Activated CD4-positive, alpha-beta T cell treated with anti-CD3 and anti-CD28 coated beads, Interleukin-2, amount 10 ng/mL, durations not matched to agents 7 days and 5 days (primary cell): ENCODE measurements at regions not wholly inside any gene's neighbourhood (a gene's known extent, or its start where the extent isn't known, plus 50 kb on each side); places are given as distances from the start of the nearest gene placed in this dataset.

Experiments used
- CTCF ChIA-PET: fragments of 350-600 bp; sonication (Branson Sonifier 250); formaldehyde crosslinking; loops from one replicate; lab custom pipeline; 2021; ENCODE audit warnings: antibody characterized with exemption; lab: Charles Lee
- POLR2A ChIA-PET: fragments of 350-600 bp; sonication (Branson Sonifier 250); formaldehyde crosslinking; loops from one replicate; lab custom pipeline; 2021; ENCODE audit warnings: antibody characterized with exemption; lab: Charles Lee
- DNase-seq: peaks from one replicate; pipeline ENCODE4 v3.0.0-alpha.2; 2020
- H3K27ac Mint-ChIP-seq: one replicate; pipeline ENCODE4 v1.8.0; 2021; ENCODE audit warnings: mild to moderate bottlenecking, moderate library complexity, mixed read lengths
- H3K27me3 Mint-ChIP-seq: one replicate; pipeline ENCODE4 v1.8.0; 2021; ENCODE audit warnings: mixed read lengths
- H3K36me3 Mint-ChIP-seq: one replicate; pipeline ENCODE4 v1.8.0; 2021; ENCODE audit warnings: low read depth, mixed read lengths
- H3K4me1 Mint-ChIP-seq: one replicate; pipeline ENCODE4 v1.8.0; 2021; ENCODE audit warnings: mixed read lengths
- H3K4me3 Mint-ChIP-seq: one replicate; pipeline ENCODE4 v1.8.0; 2021; ENCODE audit warnings: mild to moderate bottlenecking, moderate library complexity, mixed read lengths
- H3K9me3 Mint-ChIP-seq: one replicate; pipeline ENCODE4 v1.8.0; 2021; ENCODE audit warnings: mixed read lengths

DNA sequence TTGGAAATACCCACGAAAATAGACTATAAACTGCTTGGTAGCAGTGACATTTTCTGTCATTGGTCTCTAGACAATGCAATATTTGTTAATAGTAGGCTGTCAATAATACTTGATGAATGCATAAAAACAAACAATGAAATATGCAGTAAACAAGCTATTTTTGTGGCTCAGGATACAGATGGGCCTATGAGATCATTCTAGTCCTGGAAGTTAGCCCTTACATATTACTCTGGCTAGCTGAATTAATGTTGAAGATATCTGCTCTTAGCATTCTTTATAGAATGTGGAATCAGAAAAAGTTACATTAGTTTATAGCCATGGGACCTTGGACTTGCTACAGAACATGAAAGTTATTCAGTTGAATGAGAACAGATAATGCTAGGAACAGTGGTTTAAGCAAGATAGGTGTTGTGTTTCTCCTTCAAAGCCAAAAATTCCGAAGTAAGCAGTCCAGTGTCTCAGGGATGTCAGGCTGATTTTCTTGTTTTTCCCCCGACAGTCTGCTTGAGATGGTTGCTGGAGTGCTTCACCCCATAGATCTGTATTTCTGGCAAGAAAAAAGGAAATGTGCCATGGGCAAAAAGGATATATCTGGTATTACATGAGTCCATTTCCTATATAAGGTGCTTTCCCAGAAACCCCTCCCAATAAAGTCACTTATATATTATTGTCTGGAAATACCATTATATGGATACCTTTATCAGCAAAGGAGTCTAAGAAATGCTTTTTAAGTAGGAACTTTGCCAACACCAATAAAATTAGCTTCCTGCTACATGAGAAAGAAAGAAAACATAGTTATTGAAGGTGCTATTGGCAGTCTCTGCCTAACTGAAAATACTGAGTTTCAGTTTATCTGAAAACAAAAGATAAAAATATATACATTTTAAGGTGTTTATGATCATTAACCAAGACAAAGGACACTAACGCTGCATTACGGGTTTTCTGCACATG, 619.4 kb upstream of the ATP2B1 start:
- H3K27me3 Mint-ChIP-seq: no peaks in the 10 kb centered on the region
- ChIA-PET CTCF (no interaction called here), POLR2A (no interaction called here)
- H3K4me3 Mint-ChIP-seq: no peak overlapping the region
- H3K36me3 Mint-ChIP-seq: no peaks in the 10 kb centered on the region
- H3K4me1 Mint-ChIP-seq: no peaks in the 10 kb centered on the region
- H3K27ac Mint-ChIP-seq: no peak overlapping the region
- no peak for DNase-seq
- H3K9me3 Mint-ChIP-seq: no peaks in the 10 kb centered on the region

- no peaks in the 10 kb centered on the region for H3K9me3 Mint-ChIP-seq
These were observed 614.6 kb upstream of the ATP2B1 start for GRCh38 chr12:90323217-90323616.

DNA sequence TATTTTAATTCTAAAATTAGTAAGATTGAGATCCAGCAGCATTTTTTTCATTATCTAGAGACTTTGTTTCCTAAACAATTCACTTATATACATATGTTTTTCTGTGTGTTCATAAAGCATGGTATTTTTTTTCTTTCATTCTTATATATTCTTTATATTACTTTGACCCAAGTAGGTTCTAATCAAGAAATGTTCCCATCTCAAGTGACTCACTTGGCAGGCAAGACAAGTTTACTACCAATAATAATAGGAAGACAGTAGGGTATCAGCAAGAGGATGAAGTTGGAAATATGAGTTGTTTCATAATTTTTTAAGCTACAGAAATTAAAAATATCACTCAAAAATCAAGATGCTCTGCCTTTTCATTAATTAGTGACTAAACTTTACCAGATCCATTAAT, 613.4 kb upstream of the ATP2B1 start:
- DNase-seq: no peak
- Mint-ChIP-seq H3K27me3 (peaks cover 3% of the 10 kb centered on the region), H3K27ac (no peak overlapping the region), H3K4me3 (no peak overlapping the region), H3K36me3 (no peaks in the 10 kb centered on the region), H3K4me1 (no peaks in the 10 kb centered on the region), H3K9me3 (no peaks in the 10 kb centered on the region)
- CTCF ChIA-PET: no interaction called here
- POLR2A ChIA-PET: no interaction called here

More at GRCh38 chr12:90323217-90323616, 614.6 kb upstream of the ATP2B1 start:
- Mint-ChIP-seq H3K4me1 (no peaks in the 10 kb centered on the region), H3K36me3 (no peaks in the 10 kb centered on the region), H3K4me3 (no peak overlapping the region), H3K27ac (no peak overlapping the region), H3K27me3 (peaks cover 3% of the 10 kb centered on the region)
- ChIA-PET POLR2A (no interaction called here), CTCF (no interaction called here)
- DNase-seq: no peak

DNA sequence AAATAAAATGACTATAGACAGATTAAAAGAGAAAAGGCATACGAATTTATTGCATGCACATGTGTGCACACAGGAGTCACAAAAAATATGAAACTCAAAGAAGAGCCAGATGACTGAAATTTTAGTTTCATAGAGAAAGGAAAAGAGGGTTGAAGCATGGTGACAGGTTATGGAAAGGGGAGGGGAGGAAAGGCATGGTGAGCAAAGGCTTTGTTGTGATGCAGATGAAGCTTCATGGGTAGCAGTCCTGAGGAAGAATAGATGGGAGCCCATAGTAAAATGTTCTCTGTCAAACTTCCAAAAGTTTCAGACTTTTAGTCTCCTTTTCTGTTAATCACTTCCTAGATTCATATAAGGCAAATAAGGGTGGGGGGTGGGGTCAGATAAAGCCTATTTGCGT, 612.7 kb upstream of the ATP2B1 start:
- no peak for DNase-seq
- Mint-ChIP-seq H3K4me3 (no peak overlapping the region), H3K27ac (no peak overlapping the region), H3K4me1 (no peaks in the 10 kb centered on the region), H3K36me3 (no peaks in the 10 kb centered on the region), H3K27me3 (peaks cover 3% of the 10 kb centered on the region), H3K9me3 (no peaks in the 10 kb centered on the region)
- ChIA-PET CTCF (no interaction called here), POLR2A (no interaction called here)

GRCh38 chr12:90311561-90311960, 602.9 kb upstream of the ATP2B1 start:
- Mint-ChIP-seq H3K4me1 (no peaks in the 10 kb centered on the region), H3K36me3 (no peaks in the 10 kb centered on the region), H3K27me3 (peaks cover 2% of the 10 kb centered on the region), H3K4me3 (no peak overlapping the region), H3K27ac (no peak overlapping the region), H3K9me3 (no peaks in the 10 kb centered on the region)
- ChIA-PET CTCF (no interaction called here), POLR2A (interaction anchor here (0.6 kb wide), 1 partner anchor 14 kb away, joined by 5 read pairs; no protein-coding TSS in a partner anchor)
- no peak for DNase-seq

DNA sequence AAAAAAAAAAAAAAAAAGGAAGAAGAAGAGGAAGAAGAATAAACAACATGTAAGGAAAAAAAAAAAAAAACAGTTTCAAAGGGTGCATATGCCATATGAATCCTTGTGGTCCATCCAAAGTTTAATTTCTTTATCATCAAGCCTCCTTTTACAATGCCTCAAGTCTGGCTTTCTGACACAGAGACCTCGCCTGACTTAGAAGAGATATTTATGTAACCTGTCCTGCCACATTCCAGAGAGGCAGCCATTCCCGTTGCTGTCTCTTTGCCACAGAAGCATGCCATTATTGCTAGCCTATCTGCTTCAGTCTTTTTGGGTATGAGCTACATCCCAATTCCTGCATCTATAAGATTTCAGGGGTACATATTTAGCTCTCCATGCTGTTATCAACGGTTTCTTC, 596.7 kb upstream of the ATP2B1 start:
- Mint-ChIP-seq H3K9me3 (no peaks in the 10 kb centered on the region), H3K4me1 (no peaks in the 10 kb centered on the region), H3K27me3 (peaks cover 7% of the 10 kb centered on the region), H3K27ac (no peak overlapping the region), H3K36me3 (no peaks in the 10 kb centered on the region), H3K4me3 (no peak overlapping the region)
- POLR2A ChIA-PET: no interaction called here
- no peak for DNase-seq
- CTCF ChIA-PET: no interaction called here

DNA sequence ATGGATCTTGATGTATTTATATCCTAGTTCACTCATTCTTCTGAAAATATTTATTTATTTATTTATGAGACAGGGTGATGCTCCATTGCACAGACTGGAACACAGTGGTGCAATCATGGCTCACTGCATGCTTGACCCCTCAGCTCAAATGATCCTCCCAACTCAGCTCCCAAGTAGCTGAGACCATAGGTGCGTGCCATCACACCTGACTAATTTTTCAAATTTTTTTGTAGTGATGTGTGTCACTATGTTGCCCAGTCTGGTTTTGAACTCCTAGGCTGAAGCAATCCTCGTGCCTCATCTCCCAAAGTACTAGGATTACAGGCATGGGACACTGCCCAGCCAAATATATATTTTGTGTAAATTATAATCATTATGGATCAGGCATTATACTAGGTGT, 595.6 kb upstream of the ATP2B1 start:
- Mint-ChIP-seq H3K4me1 (peaks cover 6% of the 10 kb centered on the region), H3K9me3 (no peaks in the 10 kb centered on the region), H3K27ac (no peak overlapping the region), H3K4me3 (no peak overlapping the region), H3K27me3 (peaks cover 8% of the 10 kb centered on the region), H3K36me3 (no peaks in the 10 kb centered on the region)
- ChIA-PET CTCF (no interaction called here), POLR2A (no interaction called here)
- no peak for DNase-seq

- H3K4me3 Mint-ChIP-seq: no peak overlapping the region
- ChIA-PET CTCF (no interaction called here), POLR2A (no interaction called here)
- H3K4me1 Mint-ChIP-seq: peaks cover 9% of the 10 kb centered on the region
- H3K27ac Mint-ChIP-seq: no peak overlapping the region
- H3K27me3 Mint-ChIP-seq: peaks cover 8% of the 10 kb centered on the region
- no peaks in the 10 kb centered on the region for H3K9me3 Mint-ChIP-seq
- DNase-seq: no peak
- no peaks in the 10 kb centered on the region for H3K36me3 Mint-ChIP-seq
These were observed 595.1 kb upstream of the ATP2B1 start for GRCh38 chr12:90303771-90304170.

GRCh38 chr12:90301561-90302133, 593.0 kb upstream of the ATP2B1 start:
- peaks cover 18% of the 10 kb centered on the region for H3K4me1 Mint-ChIP-seq
- H3K27ac Mint-ChIP-seq: no peak overlapping the region
- peaks cover 10% of the 10 kb centered on the region for H3K27me3 Mint-ChIP-seq
- ChIA-PET CTCF (no interaction called here), POLR2A (no interaction called here)
- no peaks in the 10 kb centered on the region for H3K36me3 Mint-ChIP-seq
- H3K9me3 Mint-ChIP-seq: no peaks in the 10 kb centered on the region
- no peak for DNase-seq
- H3K4me3 Mint-ChIP-seq: no peak overlapping the region

DNA sequence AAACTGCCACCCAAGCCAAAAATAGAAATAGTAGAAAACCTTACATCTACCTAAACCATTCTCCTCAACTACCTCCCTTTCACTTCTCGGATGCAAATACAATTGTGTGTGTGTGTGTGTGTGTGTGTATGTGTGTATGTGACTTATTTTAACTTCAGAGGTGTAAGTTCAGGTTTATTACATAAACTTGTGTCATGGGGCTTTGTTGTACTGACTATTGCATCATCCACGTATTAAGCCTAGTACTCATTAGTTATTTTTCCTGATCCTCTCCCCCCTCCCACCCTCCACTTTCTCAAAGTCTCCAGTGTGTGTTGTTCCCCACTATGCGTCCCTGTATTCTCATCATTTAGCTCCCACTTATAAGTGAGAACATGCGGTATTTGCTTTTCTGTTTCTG, 592.5 kb upstream of the ATP2B1 start:
- Mint-ChIP-seq H3K36me3 (no peaks in the 10 kb centered on the region), H3K4me1 (peaks cover 18% of the 10 kb centered on the region), H3K27ac (no peak overlapping the region), H3K27me3 (peaks cover 9% of the 10 kb centered on the region), H3K9me3 (no peaks in the 10 kb centered on the region), H3K4me3 (no peak overlapping the region)
- DNase-seq: no peak
- ChIA-PET CTCF (no interaction called here), POLR2A (no interaction called here)

- ChIA-PET POLR2A (no interaction called here), CTCF (no interaction called here)
- Mint-ChIP-seq H3K27me3 (peaks cover 13% of the 10 kb centered on the region), H3K27ac (peak overlapping the region; percentile 79), H3K4me1 (peaks cover 18% of the 10 kb centered on the region), H3K9me3 (no peaks in the 10 kb centered on the region), H3K36me3 (no peaks in the 10 kb centered on the region), H3K4me3 (peak overlapping the region; percentile 67)
- no peak for DNase-seq
These were observed 591.0 kb upstream of the ATP2B1 start for GRCh38 chr12:90299666-90300065.

- peak; percentile 16 for DNase-seq
- Mint-ChIP-seq H3K4me3 (peak overlapping the region; percentile 67), H3K27me3 (peaks cover 13% of the 10 kb centered on the region), H3K9me3 (no peaks in the 10 kb centered on the region), H3K36me3 (no peaks in the 10 kb centered on the region), H3K4me1 (peaks cover 18% of the 10 kb centered on the region), H3K27ac (peak overlapping the region; percentile 79)
- ChIA-PET CTCF (no interaction called here), POLR2A (no interaction called here)
These were observed 590.5 kb upstream of the ATP2B1 start for GRCh38 chr12:90299121-90299520.

- Mint-ChIP-seq H3K9me3 (no peaks in the 10 kb centered on the region), H3K27ac (peak overlapping the region; percentile 79), H3K27me3 (peaks cover 13% of the 10 kb centered on the region), H3K36me3 (no peaks in the 10 kb centered on the region), H3K4me3 (no peak overlapping the region), H3K4me1 (peaks cover 18% of the 10 kb centered on the region)
- no peak for DNase-seq
- ChIA-PET POLR2A (interaction anchor here (0.7 kb wide), 1 partner anchor 804 kb away, joined by 3 read pairs; no protein-coding TSS in a partner anchor), CTCF (no interaction called here)
These were observed 589.8 kb upstream of the ATP2B1 start for GRCh38 chr12:90298289-90298948.
